HG03457 (cell line): ENCODE measurements at regions not wholly inside any gene's neighbourhood (a gene's known extent, or its start where the extent isn't known, plus 50 kb on each side); places are given as distances from the start of the nearest gene placed in this dataset.

ENCODE experiments used
- ATAC-seq: cut with Tn5 transposase; IDR thresholded peaks from one replicate; pipeline ENCODE4 v1.9.1; 2021; ENCODE audit warnings: moderate number of reproducible peaks; ENCODE audit not compliant: unreplicated experiment

DNA sequence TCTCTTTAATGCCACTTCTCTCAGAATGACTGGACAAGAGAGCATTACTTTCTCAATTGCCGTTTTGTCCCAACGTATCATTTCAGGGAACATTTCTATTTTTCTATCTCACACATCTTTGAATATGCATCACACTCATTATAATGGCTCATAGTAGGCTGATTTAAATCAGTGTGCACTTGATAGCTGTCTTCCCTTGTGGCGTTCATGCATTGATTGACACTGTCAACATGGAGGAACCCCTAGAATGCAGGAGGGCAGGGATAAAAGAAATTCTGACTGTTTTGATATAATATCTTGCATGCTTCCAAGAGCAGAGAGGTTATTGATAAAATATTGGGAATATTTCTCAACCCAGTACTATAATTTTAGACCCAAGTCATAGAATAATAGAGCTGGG, 1528.9 kb upstream of the FLRT2 start:
- ATAC-seq: no peak

GRCh38 chr14:84003346-84003745, 1526.6 kb upstream of the FLRT2 start:
- ATAC-seq: no peak

- ATAC-seq: no peak
These were observed 1523.2 kb upstream of the FLRT2 start for GRCh38 chr14:84006643-84007155.

GRCh38 chr14:84013424-84013823, 1516.5 kb upstream of the FLRT2 start:
- ATAC-seq: no peak

- no peak for ATAC-seq
These were observed 1512.4 kb upstream of the FLRT2 start for GRCh38 chr14:84017495-84017894.

DNA sequence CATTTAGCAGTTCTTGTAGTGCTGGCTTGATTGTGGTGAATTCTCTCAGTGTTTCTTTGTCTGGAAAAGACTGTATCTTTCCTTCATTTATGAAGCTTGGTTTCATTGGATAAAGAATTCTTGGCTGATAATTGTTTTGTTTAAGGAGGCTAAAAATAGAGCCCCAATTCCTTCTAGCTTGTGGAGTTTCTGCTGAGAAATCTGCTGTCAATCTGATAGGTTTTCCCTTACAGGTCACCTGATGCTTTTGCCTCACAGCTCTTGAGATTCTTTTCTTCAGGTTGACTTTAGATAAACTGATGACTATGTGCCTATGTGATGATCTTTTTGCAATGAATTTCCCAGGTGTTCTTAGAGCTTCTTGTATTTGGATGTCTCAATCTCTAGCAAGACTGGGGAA, 1508.5 kb upstream of the FLRT2 start:
- no peak for ATAC-seq

DNA sequence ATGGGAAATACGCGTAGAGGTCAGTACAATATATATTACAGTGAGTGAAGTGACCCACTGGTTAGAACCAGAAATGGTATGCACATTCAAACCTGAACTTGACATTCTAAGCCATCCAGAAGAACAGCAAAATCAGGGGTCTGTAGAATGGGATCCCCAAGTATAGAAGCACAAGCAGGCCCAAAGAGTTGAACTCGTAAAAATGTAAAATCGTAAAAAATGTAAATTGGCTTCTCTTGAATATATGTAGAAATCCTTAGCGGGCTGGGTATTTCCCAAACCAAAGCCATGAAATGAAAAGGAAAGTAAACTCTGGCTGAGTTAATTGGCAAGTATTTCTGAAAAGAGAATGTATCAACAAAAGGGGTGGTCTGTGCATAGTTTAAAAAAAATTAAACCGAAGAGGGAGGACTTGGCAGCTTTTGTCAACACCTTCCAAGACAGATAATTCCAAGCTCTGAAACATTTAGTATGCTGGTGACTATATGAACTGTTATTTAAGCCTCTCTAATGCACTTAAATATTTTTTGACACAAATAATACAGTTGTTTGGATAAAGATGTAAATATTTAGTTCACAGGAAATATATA, 1505.6 kb upstream of the FLRT2 start:
- no peak for ATAC-seq

DNA sequence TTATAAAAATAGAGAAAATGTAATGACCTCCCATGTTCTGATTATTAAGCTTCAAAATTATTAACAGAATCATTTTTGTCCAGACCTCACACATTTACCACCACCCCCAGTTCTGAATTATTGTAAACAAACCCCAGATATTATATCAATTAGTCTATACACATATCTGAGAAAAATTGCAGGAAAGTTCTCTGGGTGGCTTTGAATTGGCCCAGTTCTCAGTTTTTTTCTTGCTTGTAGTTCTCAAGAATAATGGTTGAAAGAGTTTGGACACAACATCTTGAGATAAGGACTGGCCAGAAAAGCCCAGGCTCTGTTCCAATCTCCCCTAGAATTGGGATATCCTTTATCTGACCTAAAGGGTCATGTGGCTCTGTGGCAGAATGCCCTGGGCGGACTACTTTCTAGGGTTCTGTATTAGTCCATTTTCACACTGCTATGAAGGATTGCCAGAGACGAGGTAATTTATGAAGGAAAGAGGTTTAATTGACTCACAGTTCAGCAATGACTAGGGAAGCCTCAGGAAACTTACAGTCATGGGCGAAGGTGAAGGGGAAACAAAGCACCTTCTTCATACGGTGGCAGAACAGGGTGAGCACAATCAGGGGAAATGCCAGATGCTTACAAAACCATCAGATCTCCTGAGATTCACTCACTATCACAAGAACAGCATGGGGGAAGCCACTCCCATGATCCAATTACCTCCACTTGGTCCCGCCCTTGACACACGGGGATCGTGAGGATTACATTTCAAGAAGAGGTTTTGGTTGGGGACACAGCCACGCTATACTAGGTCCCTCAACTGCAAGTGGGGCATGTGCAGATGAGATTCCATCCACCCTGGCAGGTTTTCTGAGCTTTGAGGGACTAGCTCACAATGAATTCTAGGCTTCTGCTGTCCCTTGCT, 1504.6 kb upstream of the FLRT2 start:
- no peak for ATAC-seq

- ATAC-seq: no peak
These were observed 1502.6 kb upstream of the FLRT2 start for GRCh38 chr14:84027351-84027750.

- ATAC-seq: no peak
These were observed 1501.8 kb upstream of the FLRT2 start for GRCh38 chr14:84028080-84028604.

GRCh38 chr14:84029246-84029645, 1500.7 kb upstream of the FLRT2 start:
- no peak for ATAC-seq

GRCh38 chr14:84029720-84030119, 1500.2 kb upstream of the FLRT2 start:
- no peak for ATAC-seq

DNA sequence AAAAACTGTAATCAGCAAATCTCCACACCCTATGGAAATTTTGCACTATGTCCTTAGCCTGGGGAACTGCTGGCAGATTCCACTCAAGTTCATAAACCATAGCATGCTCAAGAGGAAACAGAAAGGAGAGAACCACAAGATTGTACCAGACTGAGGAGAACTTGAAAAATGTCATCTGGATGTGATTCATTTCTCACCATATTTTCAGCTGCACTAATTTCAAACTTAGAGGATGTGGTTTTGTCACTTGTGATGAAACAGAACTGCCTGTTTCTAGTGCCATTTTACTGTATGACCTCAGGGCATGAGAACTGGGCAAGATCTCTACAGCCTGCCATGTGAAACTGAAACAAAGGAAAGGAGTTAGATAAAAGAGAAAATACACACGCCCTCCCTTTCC, 1493.1 kb upstream of the FLRT2 start:
- no peak for ATAC-seq

GRCh38 chr14:84037593-84037992, 1492.4 kb upstream of the FLRT2 start:
- no peak for ATAC-seq

DNA sequence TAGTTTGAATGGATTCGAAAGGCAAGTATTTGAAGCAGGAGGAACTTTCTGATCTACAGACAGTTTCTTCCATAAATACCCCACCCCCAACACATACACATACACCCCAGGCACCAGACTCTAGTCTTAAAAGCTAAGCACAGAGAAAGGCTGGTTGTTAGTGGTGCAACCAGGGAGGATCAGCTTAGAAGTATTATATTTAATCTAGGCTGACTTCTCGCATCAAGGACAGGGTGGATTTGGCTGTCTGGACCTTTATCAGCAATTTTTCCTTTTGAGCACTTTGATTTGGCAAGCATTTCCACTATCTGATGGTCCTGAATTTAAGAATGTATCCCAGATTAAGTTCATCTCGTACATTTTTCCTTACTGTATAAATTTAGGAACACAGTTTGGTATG, 1489.8 kb upstream of the FLRT2 start:
- ATAC-seq: no peak

GRCh38 chr14:84041421-84041820, 1488.5 kb upstream of the FLRT2 start:
- no peak for ATAC-seq

DNA sequence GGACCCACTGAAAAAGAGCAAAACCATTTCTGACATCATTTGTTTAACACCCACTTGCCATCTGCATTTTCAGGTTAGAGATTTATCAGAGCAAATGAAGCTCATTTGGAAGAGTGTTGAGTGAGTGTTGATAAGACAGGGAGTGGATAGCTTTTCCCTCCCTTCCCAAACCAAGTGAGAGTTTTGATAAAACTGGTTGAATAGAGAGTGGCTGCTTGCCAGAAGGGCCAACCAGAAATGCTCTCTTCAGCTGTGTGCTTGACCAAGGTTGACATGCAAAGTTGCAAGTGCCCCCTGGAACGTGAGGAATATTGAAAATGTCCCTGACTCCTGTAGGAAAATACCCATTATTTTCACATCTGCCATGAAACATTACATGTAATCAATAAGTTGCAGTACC, 1487.0 kb upstream of the FLRT2 start:
- ATAC-seq: no peak

DNA sequence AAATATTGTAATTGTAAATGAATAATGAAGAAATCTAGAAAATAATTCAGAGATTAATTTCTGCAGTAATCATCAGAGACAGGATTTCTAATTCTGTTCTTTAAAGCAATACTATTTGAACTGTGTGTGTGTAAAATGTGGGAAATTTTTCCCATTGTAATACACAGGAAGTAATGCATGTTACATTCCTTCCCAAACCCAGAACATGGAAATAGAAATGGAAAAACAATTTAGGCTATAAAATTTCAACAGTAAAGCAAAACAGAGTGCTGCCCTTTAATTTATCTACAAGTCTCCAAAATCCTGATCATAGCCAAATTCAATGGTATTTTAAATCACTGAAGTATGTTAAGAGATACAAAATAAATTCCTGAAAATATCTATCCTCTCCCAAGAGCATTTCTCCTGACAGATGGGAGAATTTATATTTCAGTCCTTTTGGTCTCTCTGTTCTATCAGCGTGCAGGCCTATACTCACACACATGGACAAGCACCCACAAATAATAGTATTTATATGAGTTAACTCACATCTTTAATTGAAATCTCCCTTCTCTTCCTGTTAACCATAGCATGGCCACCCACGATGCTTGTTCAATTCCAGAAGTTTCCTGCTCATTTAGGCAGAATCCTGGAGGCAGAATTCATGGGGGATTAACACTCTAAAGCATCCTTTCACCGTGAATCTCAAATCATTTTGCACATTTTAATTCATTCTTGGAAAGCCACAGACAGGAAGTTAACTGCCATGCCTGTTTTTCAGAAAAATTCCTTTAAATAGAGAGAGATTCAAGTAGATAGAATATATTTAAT, 1465.4 kb upstream of the FLRT2 start:
- no peak for ATAC-seq

GRCh38 chr14:84065811-84066210, 1464.1 kb upstream of the FLRT2 start:
- ATAC-seq: no peak

DNA sequence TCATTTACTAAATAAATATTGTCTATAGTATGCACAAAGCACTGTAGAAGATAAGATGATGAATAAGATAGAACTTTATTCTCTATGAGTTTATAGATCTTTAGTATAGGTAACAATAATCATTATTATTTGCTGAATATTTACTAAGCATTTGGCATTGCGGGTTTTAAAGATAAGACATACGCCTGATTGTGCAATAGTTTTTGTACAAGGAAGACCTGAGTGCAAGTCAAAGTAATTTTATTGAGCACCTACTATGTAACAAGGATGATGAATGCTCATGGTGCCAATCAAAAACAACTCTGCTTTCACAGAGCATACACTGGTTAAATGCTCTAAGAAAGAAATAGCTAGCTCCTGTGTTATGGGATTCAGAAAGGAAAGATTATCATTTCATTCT, 1461.7 kb upstream of the FLRT2 start:
- no peak for ATAC-seq

DNA sequence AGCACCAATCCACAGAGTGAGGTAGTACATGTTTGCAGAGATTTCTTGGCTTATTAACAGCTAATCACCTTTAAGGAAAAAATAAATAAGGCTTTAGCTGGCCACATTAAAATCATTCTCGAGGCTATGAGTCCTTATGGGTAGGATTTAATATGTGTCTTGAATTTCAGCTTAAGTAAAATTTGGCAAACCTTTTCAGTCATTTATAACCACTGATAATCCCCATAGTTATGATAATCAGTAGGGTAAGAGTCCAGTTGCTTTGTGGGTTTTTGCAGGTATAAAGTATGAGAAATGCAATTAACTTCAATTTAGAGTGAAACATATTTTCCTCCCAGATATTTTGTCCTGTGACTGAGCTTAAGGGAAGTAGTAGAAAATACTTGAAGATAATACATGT, 1458.9 kb upstream of the FLRT2 start:
- no peak for ATAC-seq
